Activated CD4-positive, alpha-beta T cell treated with anti-CD3 and anti-CD28 coated beads, Interleukin-2, amount 10 ng/mL, durations not matched to agents 24 days and 14 days (primary cell): ENCODE measurements at regions not wholly inside any gene's neighbourhood (a gene's known extent, or its start where the extent isn't known, plus 50 kb on each side); places are given as distances from the start of the nearest gene placed in this dataset.

Experiments
- DNase-seq: peaks from one replicate; pipeline ENCODE4 v3.0.0; 2022
- H3K27ac Mint-ChIP-seq: one replicate; pipeline ENCODE4 v1.8.0; 2022; ENCODE audit warnings: mild to moderate bottlenecking, mixed read lengths
- H3K27me3 Mint-ChIP-seq: one replicate; pipeline ENCODE4 v1.8.0; 2022; ENCODE audit warnings: mixed read lengths
- H3K36me3 Mint-ChIP-seq: one replicate; pipeline ENCODE4 v1.8.0; 2022; ENCODE audit warnings: low read depth, mild to moderate bottlenecking, mixed read lengths
- H3K4me1 Mint-ChIP-seq: one replicate; pipeline ENCODE4 v1.8.0; 2021; ENCODE audit warnings: mixed read lengths
- H3K4me3 Mint-ChIP-seq: one replicate; pipeline ENCODE4 v1.8.0; 2022; ENCODE audit warnings: mild to moderate bottlenecking, moderate library complexity, mixed read lengths
- H3K9me3 Mint-ChIP-seq: one replicate; pipeline ENCODE4 v1.8.0; 2021; ENCODE audit warnings: mixed read lengths
- intact Hi-C: fragments of 100-400 bp; cut with micrococcal nuclease; formaldehyde crosslinking; loops from one replicate; pipeline ENCODE4 v1.15.1; 2023

DNA sequence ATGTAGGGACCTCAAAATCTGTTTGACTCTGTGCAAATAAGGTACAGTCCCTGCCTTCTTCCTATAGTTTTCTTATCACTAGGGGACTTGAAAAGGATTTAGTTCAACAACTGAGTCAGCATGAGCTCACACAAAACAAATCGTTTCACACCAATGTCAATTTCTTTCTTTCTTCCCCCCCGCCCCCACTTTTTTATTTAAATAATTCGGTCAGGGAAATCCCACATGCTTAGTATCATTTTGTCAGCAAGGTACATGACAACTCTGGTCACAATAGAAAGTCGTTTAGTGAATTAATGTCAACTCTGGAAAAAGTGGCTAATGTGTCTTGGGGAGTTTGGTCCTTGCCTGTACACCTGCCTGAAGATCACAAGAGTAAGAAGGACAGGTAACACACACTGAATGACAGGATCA lies 232.2 kb upstream of the PLEKHG7 start:
- no peaks in the 10 kb centered on the region for H3K9me3 Mint-ChIP-seq
- peak overlapping the region; percentile 52 for H3K4me3 Mint-ChIP-seq
- H3K27me3 Mint-ChIP-seq = no peaks in the 10 kb centered on the region
- peak overlapping the region; percentile 83 for H3K27ac Mint-ChIP-seq
- no peaks in the 10 kb centered on the region for H3K36me3 Mint-ChIP-seq
- peaks cover 26% of the 10 kb centered on the region for H3K4me1 Mint-ChIP-seq
- DNase-seq = no peak
- intact Hi-C loops = loop anchor here (1.0 to 10.0 kb wide), 12 partner anchors 35 to 1086 kb away; no protein-coding TSS in a partner anchor

DNA sequence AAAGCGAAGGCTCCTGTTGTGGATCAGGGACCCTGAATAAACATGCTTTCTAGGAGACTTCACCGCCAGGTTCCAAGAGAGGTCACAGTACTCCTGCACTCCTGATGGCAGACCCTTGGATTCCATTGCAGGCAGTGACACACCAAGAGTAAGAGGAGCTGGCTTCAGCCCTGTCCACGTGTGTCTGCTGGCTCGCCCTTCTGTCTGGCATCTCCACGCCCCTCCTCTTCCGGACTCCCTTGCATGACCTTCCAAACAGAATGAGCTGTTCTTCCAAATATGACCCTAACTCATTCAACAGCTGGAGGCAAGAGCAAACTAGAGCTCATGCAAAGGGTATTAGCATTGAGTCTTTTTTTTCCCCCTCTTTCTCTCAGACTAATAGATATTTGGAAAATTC lies 233.0 kb upstream of the PLEKHG7 start:
- no peaks in the 10 kb centered on the region for H3K9me3 Mint-ChIP-seq
- peaks cover 26% of the 10 kb centered on the region for H3K4me1 Mint-ChIP-seq
- H3K27ac Mint-ChIP-seq = peak overlapping the region; percentile 66
- no peaks in the 10 kb centered on the region for H3K27me3 Mint-ChIP-seq
- H3K36me3 Mint-ChIP-seq = no peaks in the 10 kb centered on the region
- intact Hi-C loops = loop anchor here (1.0 to 10.0 kb wide), 12 partner anchors 35 to 1085 kb away; no protein-coding TSS in a partner anchor
- no peak overlapping the region for H3K4me3 Mint-ChIP-seq
- DNase-seq = no peak

DNA sequence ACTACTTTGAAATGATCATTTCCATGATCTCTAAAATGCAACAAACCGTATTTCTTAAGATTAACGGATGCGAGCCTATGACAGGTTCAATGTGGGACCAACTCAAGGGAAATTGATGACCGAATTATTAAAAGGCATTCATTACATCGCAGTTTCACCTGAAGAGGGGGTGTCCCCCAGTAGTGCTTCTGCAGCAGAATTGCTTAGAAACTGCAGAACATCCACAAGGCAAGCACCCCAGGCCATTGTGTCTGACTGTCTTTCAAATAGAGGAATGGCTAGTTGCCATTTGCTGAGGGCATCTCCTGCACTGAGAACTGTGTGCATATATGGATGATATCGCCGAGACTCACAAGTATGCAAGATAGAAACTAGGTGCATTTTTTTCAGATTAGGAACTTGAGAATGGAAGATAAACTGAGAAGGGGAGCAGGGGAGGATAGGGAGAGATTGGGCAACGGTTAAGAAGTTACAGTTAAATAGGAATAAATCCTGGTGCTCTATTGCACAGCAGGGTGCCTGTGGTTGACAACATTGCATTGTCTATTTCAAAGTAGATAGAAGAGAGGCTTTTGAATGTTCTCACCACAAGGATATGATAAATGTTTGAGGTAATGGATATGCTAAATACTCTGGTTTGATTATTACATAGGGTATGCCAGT lies 234.3 kb upstream of the PLEKHG7 start:
- Mint-ChIP-seq H3K36me3 (peaks cover 3% of the 10 kb centered on the region), H3K9me3 (no peaks in the 10 kb centered on the region), H3K27ac (no peak overlapping the region), H3K27me3 (no peaks in the 10 kb centered on the region), H3K4me1 (peaks cover 26% of the 10 kb centered on the region), H3K4me3 (no peak overlapping the region)
- no peak for DNase-seq
- intact Hi-C loops = no loop called here

DNA sequence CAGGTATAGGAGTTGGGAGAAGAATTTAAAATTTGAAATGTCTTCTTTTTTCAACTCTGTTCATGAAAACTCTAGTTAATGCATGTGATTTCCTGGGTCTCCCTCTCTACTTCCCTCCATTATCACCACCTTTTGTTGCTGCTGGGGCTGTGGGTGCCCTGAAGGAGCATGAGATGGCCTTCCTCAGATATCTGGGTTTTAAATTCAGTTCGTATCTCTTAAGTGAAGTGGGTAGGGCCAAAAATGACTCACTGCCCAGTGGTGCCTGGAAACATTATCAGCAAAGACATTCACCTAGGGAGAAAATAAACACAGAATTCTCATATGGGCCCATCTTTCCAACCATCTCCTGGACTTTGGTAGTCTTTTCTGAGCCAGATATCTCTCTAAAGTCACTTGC lies 234.9 kb upstream of the PLEKHG7 start:
- no peak for DNase-seq
- peaks cover 3% of the 10 kb centered on the region for H3K36me3 Mint-ChIP-seq
- no peaks in the 10 kb centered on the region for H3K9me3 Mint-ChIP-seq
- intact Hi-C loops = no loop called here
- H3K4me3 Mint-ChIP-seq = no peak overlapping the region
- peaks cover 26% of the 10 kb centered on the region for H3K4me1 Mint-ChIP-seq
- H3K27me3 Mint-ChIP-seq = no peaks in the 10 kb centered on the region
- H3K27ac Mint-ChIP-seq = no peak overlapping the region

DNA sequence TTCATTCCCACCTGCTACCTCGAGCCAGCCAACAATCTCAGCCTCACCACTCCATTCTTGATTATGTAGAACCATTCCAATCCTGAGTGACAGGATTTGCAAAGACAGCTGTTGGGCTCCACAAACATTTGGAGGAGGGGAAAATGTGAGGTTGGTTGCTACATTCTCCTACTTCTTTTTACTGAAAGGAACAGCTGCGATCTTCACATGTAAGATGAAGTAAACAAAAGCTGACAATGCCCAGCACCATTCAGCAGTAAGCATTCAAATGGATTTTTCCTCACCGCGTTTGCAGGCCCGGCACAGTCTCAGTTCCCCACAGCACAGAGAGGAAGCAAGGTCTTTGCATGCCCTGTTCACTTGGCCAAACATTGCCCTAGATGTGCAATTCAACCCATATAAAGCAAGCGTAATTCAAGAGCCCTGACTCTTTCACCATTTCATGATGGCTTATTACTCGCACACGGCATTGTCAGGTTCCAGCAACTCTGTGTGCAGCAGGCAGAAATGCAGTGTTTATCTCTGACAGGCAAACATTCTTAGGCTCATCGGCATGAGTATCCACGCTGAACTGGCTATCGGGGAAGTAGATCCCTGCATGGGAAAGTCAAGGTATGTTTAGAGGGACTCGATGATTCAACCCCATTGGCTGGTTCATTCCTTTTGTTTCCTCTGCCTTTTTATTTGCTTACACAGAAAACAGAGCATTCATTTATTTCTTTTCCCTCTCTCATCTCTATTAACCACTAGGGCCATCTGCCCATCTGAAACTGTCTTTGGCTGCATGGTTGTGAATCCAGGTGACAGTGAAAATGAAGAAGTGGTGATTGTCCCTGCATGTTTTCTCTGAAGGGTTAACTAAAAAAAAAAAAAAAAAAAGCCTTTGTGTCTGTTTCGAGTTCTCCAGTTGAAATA lies 236.1 kb upstream of the PLEKHG7 start:
- DNase-seq = no peak
- Mint-ChIP-seq H3K36me3 (peaks cover 3% of the 10 kb centered on the region), H3K27ac (no peak overlapping the region), H3K27me3 (no peaks in the 10 kb centered on the region), H3K4me1 (peaks cover 34% of the 10 kb centered on the region), H3K9me3 (no peaks in the 10 kb centered on the region), H3K4me3 (no peak overlapping the region)
- intact Hi-C loops = no loop called here

DNA sequence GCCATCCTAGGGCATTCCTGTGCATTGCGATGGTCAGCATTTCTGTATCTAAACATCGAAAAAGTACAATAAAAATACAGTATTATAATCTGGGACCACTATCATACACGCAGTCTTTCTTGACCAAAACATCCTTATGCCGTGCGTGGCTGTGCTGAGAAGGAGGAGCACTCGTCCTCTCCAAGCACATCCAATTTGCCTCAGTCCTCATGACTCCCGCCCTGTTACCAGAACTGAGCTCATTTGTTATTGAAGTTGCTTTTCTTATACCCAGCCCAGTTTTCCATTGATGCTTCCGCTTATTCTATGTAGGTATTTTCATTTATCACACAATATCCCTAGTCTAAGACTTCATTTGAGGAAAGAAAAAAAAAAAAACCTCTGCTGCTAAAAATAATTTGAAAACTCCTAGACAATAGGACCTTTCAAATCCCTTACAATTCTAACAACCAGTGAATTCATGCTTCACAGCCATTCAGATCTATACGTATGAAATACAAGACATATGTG lies 236.9 kb upstream of the PLEKHG7 start:
- peaks cover 3% of the 10 kb centered on the region for H3K36me3 Mint-ChIP-seq
- H3K9me3 Mint-ChIP-seq = no peaks in the 10 kb centered on the region
- intact Hi-C loops = no loop called here
- no peaks in the 10 kb centered on the region for H3K27me3 Mint-ChIP-seq
- no peak overlapping the region for H3K4me3 Mint-ChIP-seq
- DNase-seq = no peak
- no peak overlapping the region for H3K27ac Mint-ChIP-seq
- peaks cover 29% of the 10 kb centered on the region for H3K4me1 Mint-ChIP-seq

DNA sequence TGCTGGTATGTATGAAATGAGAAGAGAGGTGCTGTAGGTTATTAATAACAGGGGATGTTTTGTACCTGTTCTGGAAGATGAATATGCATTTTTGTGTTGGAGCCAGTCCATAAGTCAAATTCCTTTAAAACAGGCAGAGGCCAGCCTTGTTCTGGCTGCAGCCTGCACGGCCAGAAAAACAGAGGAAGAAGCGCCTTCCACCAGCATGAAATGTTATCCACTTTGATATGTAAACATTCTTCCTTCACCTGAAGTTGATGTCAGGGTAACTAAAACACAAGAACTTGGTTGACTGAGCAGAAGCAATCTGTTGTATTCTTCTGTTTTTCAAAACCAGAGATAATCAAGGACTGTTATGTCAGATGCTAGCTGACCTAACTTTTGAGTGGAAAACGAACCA lies 237.9 kb upstream of the PLEKHG7 start:
- Mint-ChIP-seq H3K36me3 (peaks cover 3% of the 10 kb centered on the region), H3K27ac (no peak overlapping the region), H3K4me1 (peaks cover 20% of the 10 kb centered on the region), H3K9me3 (peaks cover 3% of the 10 kb centered on the region), H3K4me3 (no peak overlapping the region), H3K27me3 (no peaks in the 10 kb centered on the region)
- DNase-seq = no peak
- intact Hi-C loops = loop anchor here (5.0 kb wide), 1 partner anchor 37 kb away; no protein-coding TSS in a partner anchor

DNA sequence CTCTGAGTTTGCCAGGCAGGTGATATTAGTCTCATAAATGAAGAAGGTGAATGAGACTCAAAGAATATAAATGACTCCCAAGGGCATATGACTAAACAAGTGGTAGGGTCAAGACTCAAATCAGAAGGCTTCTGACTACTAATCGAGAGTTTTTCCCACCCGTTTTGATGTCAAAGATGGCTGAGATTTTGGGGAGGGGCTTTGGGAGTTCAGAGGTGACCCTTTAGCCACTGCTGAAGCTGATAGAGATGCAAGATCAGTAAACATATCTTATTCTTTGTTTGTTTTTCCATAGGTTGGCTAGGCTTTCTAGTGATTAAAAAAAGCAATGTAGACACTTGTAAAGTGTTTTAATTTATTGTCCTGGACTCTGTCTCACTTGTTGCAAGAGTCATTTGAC lies 239.6 kb upstream of the PLEKHG7 start:
- no peaks in the 10 kb centered on the region for H3K27me3 Mint-ChIP-seq
- peaks cover 13% of the 10 kb centered on the region for H3K4me1 Mint-ChIP-seq
- peaks cover 9% of the 10 kb centered on the region for H3K9me3 Mint-ChIP-seq
- H3K27ac Mint-ChIP-seq = no peak overlapping the region
- peaks cover 5% of the 10 kb centered on the region for H3K36me3 Mint-ChIP-seq
- no peak overlapping the region for H3K4me3 Mint-ChIP-seq
- intact Hi-C loops = loop anchor here (5.0 kb wide), 1 partner anchor 39 kb away; no protein-coding TSS in a partner anchor
- no peak for DNase-seq

DNA sequence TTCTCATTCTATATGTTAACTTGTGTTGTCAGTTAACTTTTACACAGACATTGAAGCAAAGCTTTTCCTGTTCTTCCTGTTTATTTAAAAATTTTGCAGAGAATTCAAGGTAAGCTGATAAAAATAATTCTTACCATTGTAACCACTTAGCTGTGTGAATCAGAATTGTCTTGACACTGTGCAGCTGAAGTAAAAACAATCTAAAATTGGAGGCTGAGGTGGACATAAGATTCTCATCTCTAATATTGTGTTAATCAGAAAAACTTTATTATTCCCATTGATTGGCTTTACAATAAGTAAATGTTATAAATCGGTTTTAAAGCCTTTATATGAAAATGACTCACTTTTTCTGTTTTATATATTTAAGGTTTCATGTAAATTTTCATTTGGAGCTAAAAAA lies 240.3 kb upstream of the PLEKHG7 start:
- H3K9me3 Mint-ChIP-seq = peaks cover 11% of the 10 kb centered on the region
- no peak overlapping the region for H3K27ac Mint-ChIP-seq
- H3K4me3 Mint-ChIP-seq = no peak overlapping the region
- no peak for DNase-seq
- intact Hi-C loops = loop anchor here (5.0 kb wide), 1 partner anchor 40 kb away; no protein-coding TSS in a partner anchor
- H3K36me3 Mint-ChIP-seq = peaks cover 5% of the 10 kb centered on the region
- H3K4me1 Mint-ChIP-seq = peaks cover 11% of the 10 kb centered on the region
- no peaks in the 10 kb centered on the region for H3K27me3 Mint-ChIP-seq

DNA sequence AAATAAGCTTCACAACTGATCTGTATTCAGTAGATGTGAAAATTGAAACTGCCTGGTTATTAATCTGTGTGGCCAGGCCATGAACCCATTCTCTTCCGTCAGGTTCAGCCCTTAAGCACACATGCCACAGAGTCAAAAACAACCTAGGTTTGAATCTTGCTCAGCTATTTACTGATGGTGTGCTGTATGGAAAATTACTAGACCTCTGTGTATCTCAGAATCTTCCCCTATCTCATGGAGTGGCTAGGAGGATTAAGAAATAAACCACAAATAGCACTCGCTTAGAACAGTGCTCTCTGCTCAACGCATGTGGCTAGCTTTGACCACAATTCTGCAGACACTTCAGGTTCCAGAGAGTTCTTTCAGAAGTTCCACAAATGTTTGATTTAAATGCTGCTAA lies 240.7 kb upstream of the PLEKHG7 start:
- H3K36me3 Mint-ChIP-seq = peaks cover 5% of the 10 kb centered on the region
- no peak overlapping the region for H3K4me3 Mint-ChIP-seq
- H3K4me1 Mint-ChIP-seq = peaks cover 11% of the 10 kb centered on the region
- intact Hi-C loops = loop anchor here (5.0 kb wide), 1 partner anchor 40 kb away; no protein-coding TSS in a partner anchor
- no peak for DNase-seq
- H3K9me3 Mint-ChIP-seq = peaks cover 12% of the 10 kb centered on the region
- no peak overlapping the region for H3K27ac Mint-ChIP-seq
- H3K27me3 Mint-ChIP-seq = no peaks in the 10 kb centered on the region

DNA sequence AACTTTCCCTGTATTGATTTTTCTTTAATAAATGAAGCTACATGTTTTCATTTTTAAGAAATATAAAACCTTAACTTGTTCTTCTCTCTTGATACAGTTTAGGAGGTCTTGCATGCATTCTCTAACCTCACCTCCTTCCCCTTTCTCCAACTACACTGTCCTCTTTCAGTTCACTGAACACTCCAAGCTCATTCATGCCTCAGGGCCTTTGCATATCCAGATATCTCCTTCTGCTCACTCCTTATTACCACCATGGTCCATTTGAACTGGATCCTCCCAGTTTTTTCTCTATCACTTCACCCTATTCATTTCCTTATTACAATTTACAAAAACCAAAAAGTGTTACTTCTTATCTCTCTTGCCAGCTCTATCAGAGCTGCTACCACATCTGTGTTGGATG lies 242.9 kb upstream of the PLEKHG7 start:
- no peaks in the 10 kb centered on the region for H3K27me3 Mint-ChIP-seq
- H3K4me3 Mint-ChIP-seq = no peak overlapping the region
- intact Hi-C loops = loop anchor here (5.0 kb wide), 1 partner anchor 42 kb away; no protein-coding TSS in a partner anchor
- no peak for DNase-seq
- H3K36me3 Mint-ChIP-seq = peaks cover 5% of the 10 kb centered on the region
- peaks cover 11% of the 10 kb centered on the region for H3K4me1 Mint-ChIP-seq
- H3K27ac Mint-ChIP-seq = no peak overlapping the region
- peaks cover 29% of the 10 kb centered on the region for H3K9me3 Mint-ChIP-seq

DNA sequence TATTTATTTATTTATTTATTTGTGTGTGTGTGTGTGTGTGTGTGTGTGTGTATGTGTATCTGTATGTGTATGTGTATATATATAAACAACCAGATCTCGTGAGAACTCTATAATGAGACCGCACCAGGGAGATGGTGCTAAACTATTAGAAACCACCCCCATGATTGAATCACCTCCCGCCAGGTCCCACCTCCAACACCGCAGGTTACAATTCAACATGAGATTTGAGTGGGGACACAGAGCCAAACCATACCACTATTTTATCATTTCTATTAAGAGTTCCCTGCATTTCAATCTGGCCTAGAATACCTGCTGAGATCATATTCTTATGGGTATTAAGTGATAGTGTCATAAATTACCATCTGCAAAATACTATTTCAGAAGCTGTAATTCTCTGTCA lies 243.8 kb upstream of the PLEKHG7 start:
- intact Hi-C loops = no loop called here

DNA sequence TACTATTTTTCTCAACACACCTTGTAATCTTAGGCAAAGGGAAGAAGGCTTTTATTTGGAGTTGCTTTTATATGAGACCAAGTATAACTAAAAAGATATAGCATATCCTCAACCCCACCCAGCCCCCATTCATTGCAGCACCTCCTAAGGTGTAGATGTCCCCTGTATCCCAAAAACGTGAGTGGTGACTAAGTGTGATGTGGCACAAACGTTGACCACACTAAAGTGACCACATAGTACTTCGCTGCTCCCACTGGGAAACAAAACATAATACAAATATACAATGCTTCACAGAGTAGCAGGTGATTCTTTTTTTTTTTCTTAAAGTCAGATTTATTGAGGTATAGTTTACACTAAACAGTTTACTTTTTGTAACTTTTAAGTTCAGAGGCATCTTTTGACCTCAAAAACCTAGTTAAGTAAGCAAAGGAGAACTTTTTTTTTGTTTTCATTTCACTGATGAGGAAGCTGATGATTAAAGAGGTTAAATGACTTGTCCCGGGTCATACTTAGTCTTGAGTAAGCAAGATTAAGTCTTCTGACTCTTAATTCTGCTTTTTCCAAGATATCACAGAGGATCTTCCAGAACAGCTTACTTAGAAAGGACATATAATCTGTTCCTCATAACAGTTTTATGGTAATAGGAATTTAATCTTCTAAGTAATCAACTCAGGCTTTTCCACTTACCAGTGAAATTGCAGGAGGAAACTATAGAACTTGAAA lies 245.2 kb upstream of the PLEKHG7 start:
- H3K9me3 Mint-ChIP-seq = peaks cover 36% of the 10 kb centered on the region
- no peak overlapping the region for H3K4me3 Mint-ChIP-seq
- no peak for DNase-seq
- H3K27ac Mint-ChIP-seq = no peak overlapping the region
- peaks cover 2% of the 10 kb centered on the region for H3K36me3 Mint-ChIP-seq
- no peaks in the 10 kb centered on the region for H3K27me3 Mint-ChIP-seq
- intact Hi-C loops = no loop called here
- peaks cover 11% of the 10 kb centered on the region for H3K4me1 Mint-ChIP-seq

More for the DNA sequence above, 243.8 kb upstream of the PLEKHG7 start:
- no peaks in the 10 kb centered on the region for H3K27me3 Mint-ChIP-seq
- H3K27ac Mint-ChIP-seq = no peak overlapping the region
- peaks cover 36% of the 10 kb centered on the region for H3K9me3 Mint-ChIP-seq
- H3K36me3 Mint-ChIP-seq = peaks cover 5% of the 10 kb centered on the region
- H3K4me3 Mint-ChIP-seq = no peak overlapping the region
- DNase-seq = no peak
- H3K4me1 Mint-ChIP-seq = peaks cover 11% of the 10 kb centered on the region
